KMS-11 (cell line): ENCODE measurements at regions not wholly inside any gene's neighbourhood (a gene's known extent, or its start where the extent isn't known, plus 50 kb on each side); places are given as distances from the start of the nearest gene placed in this dataset.

Source experiments
- H2AFZ ChIP-seq: fragments of 200-600 bp; sonication (generic); 2 replicates; pipeline ENCODE4 v1.6.1; 2016; ENCODE audit warnings: antibody characterized with exemption, mixed run types, low read depth
- H3K27ac ChIP-seq: fragments of 200-600 bp; sonication (generic); 2 replicates; pipeline ENCODE4 v1.6.1; 2016; ENCODE audit warnings: mild to moderate bottlenecking, mixed run types
- H3K27me3 ChIP-seq: fragments of 200-600 bp; sonication (generic); 2 replicates; pipeline ENCODE4 v1.6.1; 2017; ENCODE audit warnings: mild to moderate bottlenecking, low read depth, mixed run types, moderate library complexity; ENCODE audit not compliant: insufficient read depth
- H3K36me3 ChIP-seq: fragments of 200-600 bp; sonication (generic); 2 replicates; pipeline ENCODE4 v1.6.1; 2017; ENCODE audit warnings: mild to moderate bottlenecking, mixed run types; ENCODE audit not compliant: insufficient read depth
- H3K4me1 ChIP-seq: fragments of 200-600 bp; sonication (generic); 2 replicates; pipeline ENCODE4 v1.6.1; 2016; ENCODE audit warnings: mild to moderate bottlenecking, low read depth, mixed run types; ENCODE audit not compliant: poor library complexity, severe bottlenecking
- H3K4me2 ChIP-seq: fragments of 200-600 bp; sonication (generic); 2 replicates; pipeline ENCODE4 v1.7.0; 2016; ENCODE audit warnings: mild to moderate bottlenecking, mixed run types
- H3K4me3 ChIP-seq: fragments of 200-600 bp; sonication (generic); IDR thresholded peaks from 2 replicates; pipeline ENCODE4 v1.6.1; 2017; ENCODE audit warnings: low read depth, low read length, mixed read lengths; ENCODE audit not compliant: insufficient read depth
- H3K79me2 ChIP-seq: fragments of 200-600 bp; sonication (generic); 2 replicates; pipeline ENCODE4 v1.6.1; 2016; ENCODE audit warnings: low read depth, mixed run types; ENCODE audit not compliant: insufficient read depth
- H3K9ac ChIP-seq: fragments of 200-600 bp; sonication (generic); 2 replicates; pipeline ENCODE4 v1.6.1; 2016; ENCODE audit warnings: mild to moderate bottlenecking, mixed run types
- H4K20me1 ChIP-seq: fragments of 200-600 bp; sonication (generic); 2 replicates; pipeline ENCODE4 v1.6.1; 2016; ENCODE audit warnings: mild to moderate bottlenecking, mixed run types; ENCODE audit not compliant: insufficient read depth
- TF ChIP-seq, protein P1 (sequence below): fragments of 200-600 bp; sonication (generic); conservative IDR thresholded peaks from 2 replicates; pipeline ENCODE4 v1.6.1; 2017; ENCODE audit warnings: low read depth, mild to moderate bottlenecking, antibody characterized with exemption, low read length, moderate library complexity, mixed read lengths

DNA sequence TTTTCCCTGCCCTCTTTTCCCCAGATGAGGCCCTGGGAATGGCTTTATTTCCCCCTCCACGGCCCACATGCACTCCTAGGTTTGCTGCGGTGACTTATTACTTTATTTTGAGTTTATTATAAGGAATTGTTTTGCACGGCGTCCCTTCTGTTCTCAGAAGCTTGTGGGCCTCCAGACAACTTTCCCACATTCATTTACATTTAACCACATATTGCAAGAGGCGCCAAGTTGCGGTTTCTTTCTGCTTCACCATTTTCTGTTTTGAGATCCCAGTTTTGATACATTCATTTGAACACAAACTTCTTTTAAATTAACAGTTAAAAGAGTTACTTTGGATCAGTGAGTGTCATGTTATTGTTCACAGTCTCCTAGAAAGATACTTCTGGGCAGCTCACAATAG is 532.5 kb upstream of the MGMT start:
- Histone ChIP-seq H3K79me2 (no peaks in the 10 kb centered on the region), H3K4me3 (no peak overlapping the region), H3K27me3 (no peaks in the 10 kb centered on the region), H3K4me1 (peaks cover 32% of the 10 kb centered on the region), H3K9ac (no peak overlapping the region), H2AFZ (no peak overlapping the region), H4K20me1 (no peaks in the 10 kb centered on the region), H3K4me2 (peak overlapping the region; percentile 43), H3K27ac (no peak overlapping the region), H3K36me3 (no peaks in the 10 kb centered on the region)
- TF ChIP-seq, protein P1, sequence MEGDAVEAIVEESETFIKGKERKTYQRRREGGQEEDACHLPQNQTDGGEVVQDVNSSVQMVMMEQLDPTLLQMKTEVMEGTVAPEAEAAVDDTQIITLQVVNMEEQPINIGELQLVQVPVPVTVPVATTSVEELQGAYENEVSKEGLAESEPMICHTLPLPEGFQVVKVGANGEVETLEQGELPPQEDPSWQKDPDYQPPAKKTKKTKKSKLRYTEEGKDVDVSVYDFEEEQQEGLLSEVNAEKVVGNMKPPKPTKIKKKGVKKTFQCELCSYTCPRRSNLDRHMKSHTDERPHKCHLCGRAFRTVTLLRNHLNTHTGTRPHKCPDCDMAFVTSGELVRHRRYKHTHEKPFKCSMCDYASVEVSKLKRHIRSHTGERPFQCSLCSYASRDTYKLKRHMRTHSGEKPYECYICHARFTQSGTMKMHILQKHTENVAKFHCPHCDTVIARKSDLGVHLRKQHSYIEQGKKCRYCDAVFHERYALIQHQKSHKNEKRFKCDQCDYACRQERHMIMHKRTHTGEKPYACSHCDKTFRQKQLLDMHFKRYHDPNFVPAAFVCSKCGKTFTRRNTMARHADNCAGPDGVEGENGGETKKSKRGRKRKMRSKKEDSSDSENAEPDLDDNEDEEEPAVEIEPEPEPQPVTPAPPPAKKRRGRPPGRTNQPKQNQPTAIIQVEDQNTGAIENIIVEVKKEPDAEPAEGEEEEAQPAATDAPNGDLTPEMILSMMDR, result no peak

DNA sequence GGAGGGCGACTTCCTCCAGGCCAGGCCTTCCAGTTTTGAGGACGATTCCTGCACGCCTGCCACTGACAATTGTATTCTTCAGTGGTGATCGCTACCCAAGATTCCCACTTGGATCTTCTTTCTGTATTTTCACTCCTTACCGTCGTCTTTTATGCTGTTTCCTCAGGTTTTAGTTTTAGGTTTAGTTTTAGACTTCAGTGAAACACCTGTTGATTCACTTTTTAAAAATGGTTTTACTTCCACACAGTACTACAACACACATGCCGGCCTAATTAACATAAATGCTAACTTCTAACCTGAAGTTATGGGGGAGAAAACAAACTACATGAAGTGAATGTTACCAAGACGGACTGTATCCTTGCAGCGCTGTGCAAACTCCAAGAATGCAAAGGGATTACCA is 530.6 kb upstream of the MGMT start:
- no peaks in the 10 kb centered on the region for H3K79me2 ChIP-seq
- no peak overlapping the region for H2AFZ ChIP-seq
- no peak overlapping the region for H3K4me3 ChIP-seq
- no peaks in the 10 kb centered on the region for H3K27me3 ChIP-seq
- TF ChIP-seq, protein P1, result no peak
- H3K4me2 ChIP-seq, result no peak overlapping the region
- H3K27ac ChIP-seq, result no peak overlapping the region
- H4K20me1 ChIP-seq, result no peaks in the 10 kb centered on the region
- no peaks in the 10 kb centered on the region for H3K36me3 ChIP-seq
- peaks cover 32% of the 10 kb centered on the region for H3K4me1 ChIP-seq
- no peak overlapping the region for H3K9ac ChIP-seq

DNA sequence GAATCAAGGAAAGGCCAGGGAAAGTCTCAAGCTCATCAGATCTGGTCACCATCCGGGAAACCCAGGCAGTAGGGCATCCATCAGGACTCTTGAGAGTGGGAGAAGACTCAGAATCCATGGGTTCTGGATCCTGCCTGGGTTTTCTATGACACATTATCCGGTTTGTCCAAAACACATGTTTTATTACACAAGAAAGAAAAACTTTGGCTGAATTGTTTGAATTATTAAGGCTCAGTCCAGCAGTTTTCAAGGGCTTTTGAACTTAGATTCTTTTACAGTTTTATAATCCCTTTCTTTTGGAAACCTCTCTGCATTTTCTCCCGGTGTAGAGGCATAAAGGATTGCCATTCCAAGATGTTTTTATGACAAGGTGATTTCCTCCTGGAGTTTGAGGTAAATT is 528.5 kb upstream of the MGMT start:
- Histone ChIP-seq H3K27ac (no peak overlapping the region), H3K36me3 (no peaks in the 10 kb centered on the region), H4K20me1 (no peaks in the 10 kb centered on the region), H3K27me3 (no peaks in the 10 kb centered on the region), H3K4me2 (no peak overlapping the region), H2AFZ (no peak overlapping the region), H3K9ac (no peak overlapping the region), H3K4me3 (no peak overlapping the region), H3K79me2 (no peaks in the 10 kb centered on the region), H3K4me1 (peaks cover 32% of the 10 kb centered on the region)
- TF ChIP-seq, protein P1, result no peak

GRCh38 chr10:128940081-128940480 is 527.0 kb upstream of the MGMT start:
- Histone ChIP-seq H3K36me3 (no peaks in the 10 kb centered on the region), H3K79me2 (no peaks in the 10 kb centered on the region), H3K9ac (no peak overlapping the region), H3K27me3 (no peaks in the 10 kb centered on the region), H3K4me3 (no peak overlapping the region), H2AFZ (no peak overlapping the region), H3K27ac (no peak overlapping the region), H3K4me2 (no peak overlapping the region), H4K20me1 (no peaks in the 10 kb centered on the region), H3K4me1 (peaks cover 16% of the 10 kb centered on the region)
- TF ChIP-seq, protein P1, result no peak

DNA sequence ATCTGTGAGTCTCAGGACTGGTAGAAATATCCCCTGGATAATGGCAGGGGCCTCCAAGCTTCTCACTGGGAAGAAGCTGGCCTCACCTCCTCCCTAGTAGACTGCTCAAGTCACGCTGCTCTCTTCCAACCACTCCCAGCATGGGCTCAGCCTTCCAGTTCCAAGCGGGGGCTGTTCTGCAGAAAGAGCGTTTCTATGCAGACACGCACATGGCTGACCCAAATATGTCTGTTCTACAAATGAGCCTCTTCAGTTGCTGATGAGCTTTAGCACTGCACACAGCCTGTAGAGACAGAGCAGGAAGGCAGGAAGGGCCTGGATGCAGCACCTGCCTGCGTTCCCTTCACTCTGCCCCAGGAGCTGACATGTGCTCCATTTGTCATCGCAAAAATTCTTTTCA is 523.9 kb upstream of the MGMT start:
- H3K79me2 ChIP-seq, result no peaks in the 10 kb centered on the region
- TF ChIP-seq, protein P1, result no peak
- no peaks in the 10 kb centered on the region for H3K36me3 ChIP-seq
- H2AFZ ChIP-seq, result no peak overlapping the region
- no peak overlapping the region for H3K4me3 ChIP-seq
- no peak overlapping the region for H3K27ac ChIP-seq
- H4K20me1 ChIP-seq, result no peaks in the 10 kb centered on the region
- H3K27me3 ChIP-seq, result no peaks in the 10 kb centered on the region
- peaks cover 7% of the 10 kb centered on the region for H3K4me1 ChIP-seq
- no peak overlapping the region for H3K9ac ChIP-seq
- no peak overlapping the region for H3K4me2 ChIP-seq
